ENCODE measurements at regions not wholly inside any gene's neighbourhood (a gene's known extent, or its start where the extent isn't known, plus 50 kb on each side); places are given as distances from the start of the nearest gene placed in this dataset.

- TF ChIP-seq, protein P1, sequence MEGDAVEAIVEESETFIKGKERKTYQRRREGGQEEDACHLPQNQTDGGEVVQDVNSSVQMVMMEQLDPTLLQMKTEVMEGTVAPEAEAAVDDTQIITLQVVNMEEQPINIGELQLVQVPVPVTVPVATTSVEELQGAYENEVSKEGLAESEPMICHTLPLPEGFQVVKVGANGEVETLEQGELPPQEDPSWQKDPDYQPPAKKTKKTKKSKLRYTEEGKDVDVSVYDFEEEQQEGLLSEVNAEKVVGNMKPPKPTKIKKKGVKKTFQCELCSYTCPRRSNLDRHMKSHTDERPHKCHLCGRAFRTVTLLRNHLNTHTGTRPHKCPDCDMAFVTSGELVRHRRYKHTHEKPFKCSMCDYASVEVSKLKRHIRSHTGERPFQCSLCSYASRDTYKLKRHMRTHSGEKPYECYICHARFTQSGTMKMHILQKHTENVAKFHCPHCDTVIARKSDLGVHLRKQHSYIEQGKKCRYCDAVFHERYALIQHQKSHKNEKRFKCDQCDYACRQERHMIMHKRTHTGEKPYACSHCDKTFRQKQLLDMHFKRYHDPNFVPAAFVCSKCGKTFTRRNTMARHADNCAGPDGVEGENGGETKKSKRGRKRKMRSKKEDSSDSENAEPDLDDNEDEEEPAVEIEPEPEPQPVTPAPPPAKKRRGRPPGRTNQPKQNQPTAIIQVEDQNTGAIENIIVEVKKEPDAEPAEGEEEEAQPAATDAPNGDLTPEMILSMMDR (IDR thresholded peaks at IDR 0.05): no peak
- no peak for TF ChIP-seq EZH2 (IDR thresholded peaks at IDR 0.05; ENCODE audit: borderline replicate concordance, insufficient read depth, low read depth, low read length, poor library complexity, severe bottlenecking)
These were observed 347.1 kb downstream of the IDS start for GRCh38 chrX:149157976-149158375.
